Islet of Langerhans (tissue), 1 donor: ENCODE measurements at regions not wholly inside any gene's neighbourhood (a gene's known extent, or its start where the extent isn't known, plus 50 kb on each side); places are given as distances from the start of the nearest gene placed in this dataset.

Experiments
- FAIRE-seq: peaks from one replicate; lab custom pipeline; 2011; peaks lifted over from hg19 to GRCh38; lab: Jason Lieb, UNC

GRCh38 chr13:47332149-47332548 lies 435.3 kb upstream of the HTR2A start:
- no peak for FAIRE-seq

DNA sequence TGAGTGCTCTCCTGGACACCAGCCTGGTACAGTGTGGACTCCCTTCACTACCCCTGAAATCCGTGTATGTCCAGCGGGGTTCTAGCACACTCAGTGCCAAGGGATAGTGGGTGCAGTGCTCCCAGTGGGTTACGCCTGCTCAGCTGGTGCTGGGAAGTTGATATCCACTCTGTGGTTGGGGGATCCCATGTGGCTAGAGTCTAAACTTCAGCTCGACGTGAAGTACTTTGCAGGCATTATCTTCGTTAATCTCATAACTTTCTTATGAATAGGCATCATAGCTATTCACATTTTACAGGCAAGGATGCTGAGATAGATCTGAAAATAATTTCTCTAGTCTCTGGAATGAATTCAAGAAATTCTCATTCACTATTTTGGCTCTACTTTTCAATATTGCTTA lies 433.2 kb upstream of the HTR2A start:
- no peak for FAIRE-seq

- FAIRE-seq = no peak
These were observed 431.0 kb upstream of the HTR2A start for GRCh38 chr13:47327861-47328260.

DNA sequence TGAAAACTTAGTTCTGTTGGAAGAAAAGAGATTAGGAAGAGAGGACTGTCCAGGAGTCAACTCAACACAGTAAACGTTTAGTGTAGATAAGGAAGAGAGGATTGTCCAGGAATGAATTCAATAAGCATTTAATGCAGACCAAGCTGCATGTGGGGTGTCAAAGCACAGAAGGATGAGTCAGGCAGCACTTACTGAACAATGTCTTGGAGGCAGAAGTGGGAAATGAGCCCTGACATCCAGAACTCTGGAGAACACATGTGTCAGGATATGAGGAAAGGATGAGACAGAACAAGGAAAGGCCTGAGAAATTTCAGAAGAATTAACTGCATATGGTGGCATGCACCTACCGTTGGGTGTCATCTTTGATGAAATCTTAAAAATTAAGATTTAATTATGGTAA lies 429.2 kb upstream of the HTR2A start:
- no peak for FAIRE-seq

DNA sequence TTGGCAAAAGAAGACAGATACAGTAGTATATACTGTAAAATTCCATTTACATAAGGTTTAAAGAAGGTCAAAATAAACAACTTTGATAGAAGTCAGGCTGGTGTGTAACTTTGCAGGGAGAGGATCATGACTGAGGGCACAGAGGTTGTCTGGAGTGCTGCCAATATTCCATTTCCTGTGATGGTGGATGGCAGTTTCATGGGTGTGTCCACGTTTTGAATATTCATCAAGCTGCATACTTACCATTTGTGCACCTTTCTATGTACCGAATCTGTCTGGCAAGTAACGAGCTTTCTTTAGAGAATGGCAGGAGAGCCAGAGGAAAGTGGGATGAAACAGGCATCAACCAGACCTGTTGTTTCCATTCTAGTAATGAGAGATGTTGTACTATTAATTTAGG lies 420.5 kb upstream of the HTR2A start:
- no peak for FAIRE-seq

GRCh38 chr13:47310401-47310800 lies 413.5 kb upstream of the HTR2A start:
- no peak for FAIRE-seq

GRCh38 chr13:47306991-47307390 lies 410.1 kb upstream of the HTR2A start:
- FAIRE-seq = no peak

- no peak for FAIRE-seq
These were observed 406.8 kb upstream of the HTR2A start for GRCh38 chr13:47303626-47304025.

DNA sequence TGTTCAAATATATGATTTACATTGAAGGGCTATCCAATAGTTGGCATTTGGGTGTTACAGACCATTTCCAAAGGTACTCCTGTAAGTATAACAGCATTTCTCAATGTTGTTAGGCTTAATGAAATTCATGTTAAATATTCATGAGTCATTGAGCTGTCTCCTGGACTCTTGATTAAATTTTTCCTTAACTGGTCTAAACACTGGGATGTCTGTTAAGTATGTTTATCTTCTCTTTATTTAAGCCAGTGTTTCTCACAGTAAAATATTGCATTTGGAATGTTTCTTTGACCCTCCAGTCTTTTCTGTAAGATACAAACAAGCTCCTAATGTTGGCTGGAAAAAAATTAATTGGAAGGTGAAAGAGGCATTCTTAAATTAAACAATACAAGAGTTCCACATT lies 402.5 kb upstream of the HTR2A start:
- FAIRE-seq = no peak

DNA sequence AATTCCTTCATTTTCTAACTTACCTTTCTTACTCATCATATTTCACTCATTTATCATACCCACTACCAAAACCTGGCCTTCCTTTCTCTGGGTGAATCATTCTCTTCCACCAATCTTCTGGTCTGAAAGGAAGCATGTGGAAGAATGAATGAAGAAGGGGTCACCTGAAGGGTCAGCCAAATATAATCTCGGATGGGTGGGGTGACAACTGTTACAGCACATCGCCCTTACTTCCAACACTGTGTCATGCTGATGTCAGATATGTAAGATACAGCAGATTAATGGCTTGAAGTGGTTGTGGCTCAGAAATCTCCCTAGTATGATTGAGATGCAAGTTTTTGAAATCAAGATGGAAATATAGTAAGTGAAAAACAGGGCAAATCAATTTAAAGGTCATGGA lies 401.7 kb upstream of the HTR2A start:
- FAIRE-seq = no peak

DNA sequence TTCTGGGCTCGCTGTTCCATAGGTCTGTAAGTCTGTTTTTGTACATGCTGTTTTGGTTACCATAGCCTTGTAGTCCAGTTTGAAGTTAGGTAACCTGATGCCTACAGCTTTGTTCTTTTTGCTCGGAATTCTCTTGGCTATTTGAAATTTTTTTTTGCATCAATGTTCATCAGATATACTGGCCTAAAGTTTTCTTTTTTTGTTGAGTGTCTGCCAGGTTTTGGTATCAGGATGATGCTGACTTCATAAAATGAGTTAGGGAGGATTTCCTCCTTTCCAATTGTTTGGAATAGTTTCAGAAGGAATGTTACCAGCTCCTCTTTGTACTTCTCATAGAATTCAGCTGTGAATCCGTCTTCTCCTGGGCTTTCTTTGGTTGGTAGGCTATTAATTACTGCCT lies 397.8 kb upstream of the HTR2A start:
- FAIRE-seq = no peak

- FAIRE-seq = no peak
These were observed 394.3 kb upstream of the HTR2A start for GRCh38 chr13:47291107-47291656.

GRCh38 chr13:47289567-47289966 lies 392.7 kb upstream of the HTR2A start:
- FAIRE-seq = no peak

DNA sequence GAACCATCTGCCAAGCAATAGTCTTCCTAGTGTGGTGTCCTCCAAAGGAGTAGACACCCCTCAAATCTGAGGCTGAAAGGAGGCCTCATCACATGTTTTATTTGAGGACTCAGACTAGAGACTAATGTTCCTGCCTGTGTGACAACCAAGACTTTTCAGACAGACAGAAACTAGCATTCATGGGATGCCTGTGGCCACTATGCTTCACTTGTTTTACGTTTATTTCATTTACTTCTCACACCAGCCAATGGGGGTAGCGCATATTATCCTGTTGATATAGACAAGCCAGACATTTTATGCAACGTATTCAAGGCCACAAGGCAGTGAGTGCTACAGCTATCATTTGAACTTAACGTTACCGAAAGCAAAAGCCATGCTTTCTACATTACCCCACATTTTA lies 391.7 kb upstream of the HTR2A start:
- no peak for FAIRE-seq

GRCh38 chr13:47287291-47287751 lies 390.5 kb upstream of the HTR2A start:
- no peak for FAIRE-seq

GRCh38 chr13:47281991-47282390 lies 385.1 kb upstream of the HTR2A start:
- FAIRE-seq = no peak

GRCh38 chr13:47279920-47280319 lies 383.1 kb upstream of the HTR2A start:
- no peak for FAIRE-seq

DNA sequence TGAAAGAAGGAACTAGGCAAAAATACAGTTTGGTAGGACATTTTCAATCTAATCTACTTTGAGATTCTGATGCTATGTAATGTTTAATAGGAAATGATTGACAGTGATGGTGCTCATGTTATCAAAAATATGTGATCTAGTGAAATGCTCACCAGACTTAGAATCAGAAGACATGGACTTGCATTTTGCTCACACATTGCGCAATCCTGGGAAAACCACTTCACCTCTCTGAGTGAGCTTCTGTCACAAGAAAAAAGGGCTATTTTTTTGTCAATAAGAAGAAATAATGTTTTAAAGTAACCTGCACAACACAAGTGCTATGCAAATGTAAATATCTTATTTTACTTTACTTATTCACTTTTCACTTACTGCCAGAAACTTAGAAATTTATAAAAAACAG lies 380.9 kb upstream of the HTR2A start:
- no peak for FAIRE-seq

DNA sequence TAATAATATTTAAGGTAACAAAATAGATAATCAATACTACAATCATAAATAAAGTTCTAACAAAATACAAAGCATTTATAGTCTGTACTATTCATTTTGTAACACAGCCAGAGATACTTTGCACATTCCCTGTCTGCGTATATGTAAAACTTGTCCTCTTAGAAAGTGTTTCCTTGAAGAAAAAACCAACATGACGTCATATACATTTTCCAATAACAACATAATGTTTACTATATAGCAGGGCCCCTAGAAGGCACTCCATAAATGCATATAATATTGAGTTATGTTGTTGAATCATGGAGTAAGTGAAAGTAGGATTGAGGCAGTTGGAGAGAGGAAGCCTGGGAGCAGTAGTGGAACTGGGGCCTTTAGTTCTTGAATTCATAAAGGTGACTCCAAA lies 371.4 kb upstream of the HTR2A start:
- FAIRE-seq = no peak

DNA sequence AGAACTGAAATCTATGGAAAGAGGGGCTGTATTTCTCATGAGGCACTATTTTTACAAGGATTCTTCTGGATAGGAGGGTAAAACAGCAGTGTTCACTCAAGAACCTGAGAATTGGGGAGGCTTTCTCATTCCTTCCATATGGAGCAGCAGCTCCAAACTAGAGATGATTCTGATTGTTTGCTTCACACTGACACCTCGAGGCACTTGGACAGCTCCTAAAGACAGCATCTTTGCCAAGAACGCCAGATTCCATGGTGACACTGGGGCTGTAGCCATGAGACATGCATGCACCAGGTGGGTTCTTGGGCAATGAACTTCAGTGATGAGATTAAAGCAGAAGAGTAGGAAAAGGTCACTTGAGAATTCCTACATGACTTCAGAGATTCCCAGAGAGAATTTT lies 361.5 kb upstream of the HTR2A start:
- FAIRE-seq = no peak

DNA sequence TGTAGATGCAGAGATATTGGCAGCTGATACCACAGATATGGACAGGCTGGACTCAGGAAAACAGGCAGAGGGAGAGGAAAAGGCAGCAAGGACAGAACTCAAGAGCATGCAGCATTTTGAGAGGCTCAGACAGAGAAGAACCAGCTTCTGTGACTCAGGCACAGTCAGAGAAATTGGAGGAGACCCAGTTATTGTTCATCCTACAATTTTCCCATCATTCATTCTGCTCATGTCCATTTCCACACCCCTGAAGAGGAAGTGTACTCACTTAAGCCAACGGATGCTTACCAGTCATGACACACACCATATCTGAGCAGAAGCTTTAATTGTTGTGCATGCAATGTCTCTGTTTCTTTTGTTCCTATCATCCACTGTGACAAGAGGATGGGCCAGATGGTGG lies 359.8 kb upstream of the HTR2A start:
- no peak for FAIRE-seq

- FAIRE-seq = no peak
These were observed 355.8 kb upstream of the HTR2A start for GRCh38 chr13:47252627-47253026.

- FAIRE-seq = no peak
These were observed 354.9 kb upstream of the HTR2A start for GRCh38 chr13:47251771-47252170.

- FAIRE-seq = no peak
These were observed 353.3 kb upstream of the HTR2A start for GRCh38 chr13:47250146-47250545.

DNA sequence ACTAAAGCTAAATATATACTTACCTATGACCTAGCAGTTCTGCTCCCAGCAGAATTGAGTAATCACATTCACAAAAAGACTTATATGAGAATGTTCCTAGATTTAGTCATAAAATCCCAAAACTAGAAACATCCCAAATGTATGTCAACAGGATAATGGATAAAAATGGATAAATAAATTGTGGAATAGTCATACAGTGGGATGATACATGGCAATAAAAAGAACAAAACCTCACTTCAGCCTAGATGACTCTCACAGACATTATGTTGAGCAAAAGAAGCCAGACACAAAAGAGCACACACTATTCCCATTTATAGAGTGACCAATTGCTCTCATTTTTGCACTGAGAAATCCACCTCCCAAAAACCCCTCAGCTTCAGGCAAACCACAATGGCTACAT lies 352.4 kb upstream of the HTR2A start:
- FAIRE-seq = no peak
